Suprapubic skin (tissue), 4 donors: ENCODE measurements at regions not wholly inside any gene's neighbourhood (a gene's known extent, or its start where the extent isn't known, plus 50 kb on each side); places are given as distances from the start of the nearest gene placed in this dataset.

ENCODE experiments used
- DNase-seq, 2 donors: peaks; one replicate each; pipeline ENCODE4 v3.0.0-alpha.2; 2019; ENCODE audit warnings: low spot score in 2 of 2
- H3K27ac ChIP-seq: fragments of 200-600 bp; sonication (generic); one replicate; pipeline ENCODE4 v1.5.1; 2019
- H3K27me3 ChIP-seq: fragments of 200-600 bp; sonication (generic); one replicate; pipeline ENCODE4 v1.5.1; 2019
- H3K36me3 ChIP-seq: fragments of 200-600 bp; sonication (generic); one replicate; pipeline ENCODE4 v1.5.1; 2019
- H3K4me1 ChIP-seq: fragments of 200-600 bp; sonication (generic); one replicate; pipeline ENCODE4 v1.5.1; 2019
- H3K4me3 ChIP-seq: fragments of 200-600 bp; sonication (generic); one replicate; pipeline ENCODE4 v1.5.1; 2019; ENCODE audit warnings: mild to moderate bottlenecking
- H3K9me3 ChIP-seq: fragments of 200-600 bp; sonication (generic); one replicate; pipeline ENCODE4 v1.5.1; 2019
- EP300 ChIP-seq: sonication (generic); formaldehyde crosslinking; IDR thresholded peaks from one replicate; pipeline ENCODE4 v1.6.1; 2017; ENCODE audit warnings: antibody characterized with exemption
- POLR2A ChIP-seq, 2 donors: fragments of 450-650 bp; IDR thresholded peaks; one replicate each; pipeline ENCODE4 v1.6.1; 2017; ENCODE audit warnings: antibody characterized with exemption in 2 of 2, mild to moderate bottlenecking in 2 of 2, moderate library complexity in 2 of 2
- POLR2AphosphoS5 ChIP-seq, 3 donors: sonication (generic); formaldehyde crosslinking; IDR thresholded peaks; one replicate each; pipeline ENCODE4 v1.6.1; 2017; ENCODE audit warnings: antibody characterized with exemption in 3 of 3
- WGBS: methylation state at CpG from one replicate; pipeline ENCODE4 v1.1.5; 2018; 5-methylcytosine and 5-hydroxymethylcytosine counted together
- TF ChIP-seq, protein P1 (sequence below), 2 donors: fragments of 200-600 bp in 1 of 2; fragments of 450-650 bp in 1 of 2; sonication (generic) in 1 of 2; IDR thresholded peaks; one replicate each; pipeline ENCODE4 v1.5.1; 2016 to 2019; ENCODE audit warnings: antibody characterized with exemption in 2 of 2, mild to moderate bottlenecking in 1 of 2, moderate library complexity in 1 of 2

DNA sequence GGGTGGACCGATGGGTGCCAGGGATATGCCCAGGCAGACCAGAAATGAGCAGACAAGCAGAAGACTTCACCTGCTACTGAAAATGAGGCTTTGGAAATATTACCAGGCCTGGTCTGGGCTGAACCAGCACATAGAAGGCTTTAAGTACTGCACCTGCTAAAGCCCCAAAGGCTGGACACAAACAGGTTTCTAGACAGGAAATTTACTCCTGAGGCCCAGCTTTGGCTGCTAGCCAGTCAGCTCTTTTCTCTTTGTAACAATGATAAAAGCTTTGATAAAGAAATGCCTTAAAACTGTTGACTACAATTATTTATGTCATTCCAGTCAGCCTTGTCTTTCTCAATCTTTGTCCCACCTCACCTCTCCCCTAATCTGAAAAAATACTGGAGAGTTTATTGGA lies 228.9 kb upstream of the EGLN3 start:
- Histone ChIP-seq H3K4me1 (peaks cover 12% of the 10 kb centered on the region), H3K27ac (no peak overlapping the region), H3K36me3 (no peaks in the 10 kb centered on the region), H3K9me3 (no peaks in the 10 kb centered on the region), H3K4me3 (no peak overlapping the region), H3K27me3 (no peaks in the 10 kb centered on the region)
- 61% methylated on average over 1 of the region's 1 CpG for WGBS
- TF ChIP-seq POLR2A (IDR thresholded peaks at IDR 0.05) (no peak), POLR2AphosphoS5 (IDR thresholded peaks at IDR 0.05) (no peak), EP300 (no peak)
- TF ChIP-seq, protein P1, sequence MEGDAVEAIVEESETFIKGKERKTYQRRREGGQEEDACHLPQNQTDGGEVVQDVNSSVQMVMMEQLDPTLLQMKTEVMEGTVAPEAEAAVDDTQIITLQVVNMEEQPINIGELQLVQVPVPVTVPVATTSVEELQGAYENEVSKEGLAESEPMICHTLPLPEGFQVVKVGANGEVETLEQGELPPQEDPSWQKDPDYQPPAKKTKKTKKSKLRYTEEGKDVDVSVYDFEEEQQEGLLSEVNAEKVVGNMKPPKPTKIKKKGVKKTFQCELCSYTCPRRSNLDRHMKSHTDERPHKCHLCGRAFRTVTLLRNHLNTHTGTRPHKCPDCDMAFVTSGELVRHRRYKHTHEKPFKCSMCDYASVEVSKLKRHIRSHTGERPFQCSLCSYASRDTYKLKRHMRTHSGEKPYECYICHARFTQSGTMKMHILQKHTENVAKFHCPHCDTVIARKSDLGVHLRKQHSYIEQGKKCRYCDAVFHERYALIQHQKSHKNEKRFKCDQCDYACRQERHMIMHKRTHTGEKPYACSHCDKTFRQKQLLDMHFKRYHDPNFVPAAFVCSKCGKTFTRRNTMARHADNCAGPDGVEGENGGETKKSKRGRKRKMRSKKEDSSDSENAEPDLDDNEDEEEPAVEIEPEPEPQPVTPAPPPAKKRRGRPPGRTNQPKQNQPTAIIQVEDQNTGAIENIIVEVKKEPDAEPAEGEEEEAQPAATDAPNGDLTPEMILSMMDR (IDR thresholded peaks at IDR 0.05) = no peak
- no peak for DNase-seq

GRCh38 chr14:34177466-34177865 lies 226.6 kb upstream of the EGLN3 start:
- no peak for DNase-seq
- no peaks in the 10 kb centered on the region for H3K27me3 ChIP-seq
- H3K4me1 ChIP-seq = peaks cover 18% of the 10 kb centered on the region
- 61% methylated on average over 2 of the region's 2 CpGs for WGBS
- no peak for TF ChIP-seq EP300
- TF ChIP-seq, protein P1 (IDR thresholded peaks at IDR 0.05) = no peak
- TF ChIP-seq POLR2AphosphoS5 (IDR thresholded peaks at IDR 0.05) = no peak
- no peak for TF ChIP-seq POLR2A (IDR thresholded peaks at IDR 0.05)
- no peaks in the 10 kb centered on the region for H3K36me3 ChIP-seq
- no peak overlapping the region for H3K27ac ChIP-seq
- no peak overlapping the region for H3K4me3 ChIP-seq
- H3K9me3 ChIP-seq = no peaks in the 10 kb centered on the region

GRCh38 chr14:34175574-34175973 lies 224.7 kb upstream of the EGLN3 start:
- DNase-seq = no peak
- H3K4me3 ChIP-seq = no peak overlapping the region
- no peaks in the 10 kb centered on the region for H3K27me3 ChIP-seq
- no peaks in the 10 kb centered on the region for H3K36me3 ChIP-seq
- no peak for TF ChIP-seq POLR2A (IDR thresholded peaks at IDR 0.05)
- TF ChIP-seq, protein P1 (IDR thresholded peaks at IDR 0.05) = no peak
- TF ChIP-seq EP300 = no peak
- no peak for TF ChIP-seq POLR2AphosphoS5 (IDR thresholded peaks at IDR 0.05)
- H3K9me3 ChIP-seq = no peaks in the 10 kb centered on the region
- WGBS = 68% methylated on average over 2 of the region's 2 CpGs
- H3K4me1 ChIP-seq = peaks cover 21% of the 10 kb centered on the region
- H3K27ac ChIP-seq = no peak overlapping the region

DNA sequence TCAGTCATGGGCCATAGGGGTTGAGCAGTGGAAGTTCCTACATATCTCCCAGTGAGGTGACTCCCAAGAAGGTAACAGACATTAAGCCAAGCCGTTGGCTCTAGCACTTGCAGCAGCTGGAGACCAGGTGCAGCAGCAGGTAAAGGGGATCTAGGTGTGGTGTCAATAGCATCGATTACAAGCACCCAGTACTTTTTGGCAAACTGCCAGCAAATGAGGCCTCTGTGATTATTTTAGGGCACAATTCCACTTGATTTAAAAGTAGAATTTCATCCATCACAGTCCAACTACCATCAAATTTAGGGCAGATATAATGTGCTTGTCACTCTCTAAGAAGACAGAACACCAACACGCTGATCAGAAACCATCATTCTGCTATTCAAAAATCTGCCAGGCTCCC lies 224.1 kb upstream of the EGLN3 start:
- H3K4me3 ChIP-seq = no peak overlapping the region
- 82% methylated on average over 3 of the region's 3 CpGs for WGBS
- no peaks in the 10 kb centered on the region for H3K27me3 ChIP-seq
- H3K9me3 ChIP-seq = no peaks in the 10 kb centered on the region
- TF ChIP-seq POLR2AphosphoS5 (IDR thresholded peaks at IDR 0.05) = no peak
- TF ChIP-seq EP300 = no peak
- no peak for TF ChIP-seq POLR2A (IDR thresholded peaks at IDR 0.05)
- TF ChIP-seq, protein P1 (IDR thresholded peaks at IDR 0.05) = no peak
- H3K27ac ChIP-seq = no peak overlapping the region
- peaks cover 19% of the 10 kb centered on the region for H3K4me1 ChIP-seq
- H3K36me3 ChIP-seq = no peaks in the 10 kb centered on the region
- DNase-seq = no peak

GRCh38 chr14:34173916-34174315 lies 223.0 kb upstream of the EGLN3 start:
- 82% methylated on average over 3 of the region's 3 CpGs for WGBS
- Histone ChIP-seq H3K9me3 (no peaks in the 10 kb centered on the region), H3K27me3 (no peaks in the 10 kb centered on the region), H3K4me3 (no peak overlapping the region), H3K4me1 (peaks cover 15% of the 10 kb centered on the region), H3K36me3 (no peaks in the 10 kb centered on the region), H3K27ac (no peak overlapping the region)
- DNase-seq = no peak
- TF ChIP-seq, protein P1 (IDR thresholded peaks at IDR 0.05) = no peak
- TF ChIP-seq POLR2A (IDR thresholded peaks at IDR 0.05) (no peak), EP300 (no peak), POLR2AphosphoS5 (IDR thresholded peaks at IDR 0.05) (no peak)
